Stimulated activated naive CD8-positive, alpha-beta T cell treated with anti-CD3 and anti-CD28 coated beads, Interleukin-15, Interleukin-2, amounts not matched to agents 100 U/mL and 50 U/mL, for 24 hours (primary cell): ENCODE measurements at regions not wholly inside any gene's neighbourhood (a gene's known extent, or its start where the extent isn't known, plus 50 kb on each side); places are given as distances from the start of the nearest gene placed in this dataset.

Experiments used
- ATAC-seq: fragments of 150-1000 bp; cut with Tn5 transposase; one replicate; pipeline ENCODE4 v1.10.0; 2021
- DNase-seq: peaks from one replicate; pipeline ENCODE4 v3.0.0; 2021

- ATAC-seq = no peak
- no peak for DNase-seq
These were observed 195.0 kb downstream of the FOXL1 start for GRCh38 chr16:86773354-86773715.

GRCh38 chr16:86774931-86775330 is 196.6 kb downstream of the FOXL1 start:
- ATAC-seq (no peak), DNase-seq (no peak)

GRCh38 chr16:86775511-86775921 is 197.2 kb downstream of the FOXL1 start:
- DNase-seq = no peak
- ATAC-seq = no peak

- ATAC-seq = no peak
These were observed 199.1 kb downstream of the FOXL1 start for GRCh38 chr16:86777381-86777946.

GRCh38 chr16:86778108-86778745 is 199.9 kb downstream of the FOXL1 start:
- no peak for DNase-seq
- no peak for ATAC-seq

More at GRCh38 chr16:86777381-86777946, 199.1 kb downstream of the FOXL1 start:
- no peak for DNase-seq

GRCh38 chr16:86778978-86779377 is 200.6 kb downstream of the FOXL1 start:
- ATAC-seq (no peak), DNase-seq (no peak)

GRCh38 chr16:86781046-86781445 is 202.7 kb downstream of the FOXL1 start:
- DNase-seq (no peak), ATAC-seq (no peak)

GRCh38 chr16:86783636-86784626 is 205.6 kb downstream of the FOXL1 start:
- ATAC-seq (no peak), DNase-seq (no peak)

GRCh38 chr16:86786338-86786737 is 208.0 kb downstream of the FOXL1 start:
- DNase-seq (no peak), ATAC-seq (no peak)

GRCh38 chr16:86786994-86787393 is 208.6 kb downstream of the FOXL1 start:
- no peak for DNase-seq
- no peak for ATAC-seq

GRCh38 chr16:86787538-86787937 is 209.2 kb downstream of the FOXL1 start:
- DNase-seq = no peak
- no peak for ATAC-seq

GRCh38 chr16:86789621-86790051 is 211.3 kb downstream of the FOXL1 start:
- ATAC-seq (no peak), DNase-seq (no peak)

- DNase-seq = no peak
- ATAC-seq = no peak
These were observed 213.1 kb downstream of the FOXL1 start for GRCh38 chr16:86791287-86792035.

GRCh38 chr16:86794216-86794864 is 216.0 kb downstream of the FOXL1 start:
- no peak for ATAC-seq
- DNase-seq = no peak

GRCh38 chr16:86797700-86798099 is 219.4 kb downstream of the FOXL1 start:
- no peak for ATAC-seq
- no peak for DNase-seq

GRCh38 chr16:86798247-86799041 is 220.1 kb downstream of the FOXL1 start:
- ATAC-seq (no peak), DNase-seq (no peak)

GRCh38 chr16:86799367-86799766 is 221.0 kb downstream of the FOXL1 start:
- no peak for DNase-seq

GRCh38 chr16:86800894-86801293 is 222.5 kb downstream of the FOXL1 start:
- DNase-seq (no peak), ATAC-seq (no peak)

More at GRCh38 chr16:86799367-86799766, 221.0 kb downstream of the FOXL1 start:
- ATAC-seq = no peak

GRCh38 chr16:86802013-86802412 is 223.7 kb downstream of the FOXL1 start:
- ATAC-seq (no peak), DNase-seq (no peak)

- ATAC-seq = no peak
- no peak for DNase-seq
These were observed 226.8 kb downstream of the FOXL1 start for GRCh38 chr16:86805188-86805587.
